SU-DHL-6 (cell line): ENCODE measurements at regions not wholly inside any gene's neighbourhood (a gene's known extent, or its start where the extent isn't known, plus 50 kb on each side); places are given as distances from the start of the nearest gene placed in this dataset.

ENCODE experiments used
- H2AFZ ChIP-seq: fragments of 200-600 bp; sonication (generic); 2 replicates; pipeline ENCODE4 v1.6.1; 2014; ENCODE audit warnings: low read depth, mild to moderate bottlenecking, moderate library complexity, mixed read lengths, antibody characterized with exemption, low read length; ENCODE audit not compliant: severe bottlenecking
- H3F3A ChIP-seq: fragments of 200-600 bp; shearing (Covaris generic); 2 replicates; pipeline ENCODE4 v1.6.0; 2016; ENCODE audit warnings: antibody characterized with exemption, mild to moderate bottlenecking; ENCODE audit not compliant: insufficient read depth
- H3K27ac ChIP-seq: fragments of 200-600 bp; sonication (generic); 2 replicates; pipeline ENCODE4 v1.5.1; 2016; ENCODE audit warnings: low read depth, mild to moderate bottlenecking, low read length, moderate library complexity, mixed read lengths
- H3K27me3 ChIP-seq: fragments of 200-600 bp; sonication (generic), shearing (Covaris generic); 2 replicates; pipeline ENCODE4 v1.6.0; 2014; ENCODE audit warnings: mild to moderate bottlenecking, low read length
- H3K36me3 ChIP-seq: fragments of 200-600 bp; sonication (generic); 2 replicates; pipeline ENCODE4 v1.6.1; 2014; ENCODE audit warnings: mild to moderate bottlenecking, low read length, mixed read lengths
- H3K4me2 ChIP-seq: fragments of 300-600, 200-600 bp; shearing (Covaris generic), sonication (generic); 2 replicates; pipeline ENCODE4 v1.6.0; 2014; ENCODE audit warnings: low read length, low read depth, mild to moderate bottlenecking; ENCODE audit not compliant: poor library complexity, severe bottlenecking
- H3K4me3 ChIP-seq: fragments of 200-600 bp; sonication (generic); 2 replicates; pipeline ENCODE4 v1.5.1; 2014; ENCODE audit warnings: antibody characterized with exemption, low read length, mild to moderate bottlenecking, mixed read lengths; ENCODE audit not compliant: insufficient read depth, poor library complexity, severe bottlenecking
- H3K79me2 ChIP-seq: fragments of 200-600 bp; sonication (generic); 2 replicates; pipeline ENCODE4 v1.6.1; 2014; ENCODE audit warnings: mild to moderate bottlenecking, low read length, moderate library complexity; ENCODE audit not compliant: insufficient read depth
- H3K9ac ChIP-seq: fragments of 200-600 bp; sonication (generic); 2 replicates; pipeline ENCODE4 v1.7.0; 2014; ENCODE audit warnings: mild to moderate bottlenecking, low read length
- H3K9me2 ChIP-seq: fragments of 200-600 bp; sonication (generic); replicated peaks from 2 replicates; pipeline ENCODE4 v1.6.1; 2014; ENCODE audit warnings: low read length; ENCODE audit not compliant: insufficient read depth
- H3K9me3 ChIP-seq: fragments of 200-600 bp; sonication (generic); 2 replicates; pipeline ENCODE4 v1.6.1; 2014; ENCODE audit warnings: low read length, mixed read lengths; ENCODE audit not compliant: insufficient read depth
- H4K20me1 ChIP-seq: fragments of 200-600 bp; sonication (generic); 2 replicates; pipeline ENCODE4 v1.6.1; 2014; ENCODE audit warnings: low read depth, mild to moderate bottlenecking, antibody characterized with exemption, low read length, moderate library complexity, mixed read lengths
- CTCF ChIP-seq: fragments of 200-600 bp; sonication (generic); IDR thresholded peaks from one replicate; pipeline ENCODE4 v1.5.1; 2017; ENCODE audit warnings: antibody characterized with exemption, mild to moderate bottlenecking, low read length, moderate library complexity; ENCODE audit not compliant: insufficient read depth, poor library complexity, severe bottlenecking
- EZH2phosphoT487 ChIP-seq: fragments of 200-600 bp; sonication (generic), shearing (Covaris generic); conservative IDR thresholded peaks from 2 replicates; pipeline ENCODE4 v1.6.1; 2018; ENCODE audit warnings: mild to moderate bottlenecking, antibody characterized with exemption, low read length, moderate library complexity, mixed read lengths

DNA sequence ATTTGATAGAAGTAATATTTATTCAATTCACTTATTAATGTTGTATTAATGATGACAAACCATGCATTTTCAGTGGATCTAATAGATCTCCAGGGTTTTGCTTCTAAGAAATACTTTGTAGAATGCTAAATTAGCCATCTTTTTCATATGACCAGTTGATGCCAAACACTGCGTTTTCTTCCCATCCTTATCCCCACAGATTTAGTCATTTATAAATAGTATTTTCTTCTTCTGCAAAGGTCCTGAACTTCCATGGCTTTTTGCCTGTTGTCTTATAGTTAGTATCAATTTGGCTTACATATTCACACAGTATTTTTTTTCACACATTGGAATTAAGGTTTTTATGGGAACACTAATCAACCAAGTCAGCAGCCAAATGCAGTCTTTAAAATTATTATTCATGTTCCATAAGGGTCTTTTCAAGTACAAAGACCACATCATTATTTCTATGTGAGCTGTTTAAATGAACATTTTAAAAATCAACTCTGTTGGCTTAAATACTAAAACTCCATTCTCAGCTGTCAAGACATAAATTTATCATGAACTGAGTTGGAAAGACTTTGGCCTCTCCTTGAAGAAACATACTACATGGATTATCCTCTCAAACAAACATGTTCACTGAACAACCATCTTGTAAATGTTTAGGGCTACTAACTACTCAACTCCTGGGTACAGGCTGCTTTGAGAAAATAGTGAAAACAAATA is 1278.4 kb upstream of the FLRT2 start:
- no peaks in the 10 kb centered on the region for H3K9me3 ChIP-seq
- no peak overlapping the region for H3K27ac ChIP-seq
- no peaks in the 10 kb centered on the region for H3K36me3 ChIP-seq
- no peaks in the 10 kb centered on the region for H3K79me2 ChIP-seq
- H3K27me3 ChIP-seq = no peaks in the 10 kb centered on the region
- H3K9me2 ChIP-seq = no peaks in the 10 kb centered on the region
- TF ChIP-seq CTCF (no peak), EZH2phosphoT487 (no peak)
- no peaks in the 10 kb centered on the region for H4K20me1 ChIP-seq
- no peak overlapping the region for H3K4me2 ChIP-seq
- no peaks in the 10 kb centered on the region for H3F3A ChIP-seq
- no peak overlapping the region for H3K4me3 ChIP-seq
- no peak overlapping the region for H2AFZ ChIP-seq
- no peak overlapping the region for H3K9ac ChIP-seq

GRCh38 chr14:84252706-84253105 is 1277.2 kb upstream of the FLRT2 start:
- H3F3A ChIP-seq = no peaks in the 10 kb centered on the region
- H3K9me3 ChIP-seq = no peaks in the 10 kb centered on the region
- H3K36me3 ChIP-seq = no peaks in the 10 kb centered on the region
- H3K9ac ChIP-seq = no peak overlapping the region
- no peaks in the 10 kb centered on the region for H3K9me2 ChIP-seq
- H2AFZ ChIP-seq = no peak overlapping the region
- TF ChIP-seq CTCF = no peak
- no peak for TF ChIP-seq EZH2phosphoT487
- no peaks in the 10 kb centered on the region for H4K20me1 ChIP-seq
- no peak overlapping the region for H3K4me3 ChIP-seq
- no peak overlapping the region for H3K27ac ChIP-seq
- no peak overlapping the region for H3K4me2 ChIP-seq
- no peaks in the 10 kb centered on the region for H3K27me3 ChIP-seq
- H3K79me2 ChIP-seq = no peaks in the 10 kb centered on the region

DNA sequence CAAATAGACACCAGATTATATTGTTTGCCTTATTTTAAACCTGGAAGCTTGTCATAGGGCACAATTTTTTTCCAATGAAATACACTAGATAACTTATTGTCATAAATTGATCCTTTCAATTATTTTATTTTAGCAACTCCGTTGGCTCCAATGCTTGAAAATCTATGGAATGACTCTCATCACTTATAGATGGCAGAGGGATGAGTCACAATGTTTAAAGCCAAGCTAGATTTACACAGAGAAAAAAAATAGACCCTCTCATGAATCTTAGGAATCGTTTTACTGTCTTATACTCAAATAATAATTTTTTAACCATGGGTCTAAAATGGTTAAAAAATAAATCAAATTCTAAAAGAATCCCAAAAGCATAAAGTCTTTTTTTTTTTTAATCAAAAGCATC is 1276.6 kb upstream of the FLRT2 start:
- H3F3A ChIP-seq = no peaks in the 10 kb centered on the region
- no peak overlapping the region for H3K27ac ChIP-seq
- H3K9me2 ChIP-seq = no peaks in the 10 kb centered on the region
- H3K36me3 ChIP-seq = no peaks in the 10 kb centered on the region
- no peak overlapping the region for H3K4me3 ChIP-seq
- H3K4me2 ChIP-seq = no peak overlapping the region
- H4K20me1 ChIP-seq = no peaks in the 10 kb centered on the region
- no peaks in the 10 kb centered on the region for H3K9me3 ChIP-seq
- no peaks in the 10 kb centered on the region for H3K79me2 ChIP-seq
- TF ChIP-seq CTCF (no peak), EZH2phosphoT487 (no peak)
- H3K9ac ChIP-seq = no peak overlapping the region
- no peak overlapping the region for H2AFZ ChIP-seq
- H3K27me3 ChIP-seq = no peaks in the 10 kb centered on the region
